GM21786 (cell line): ENCODE measurements at regions not wholly inside any gene's neighbourhood (a gene's known extent, or its start where the extent isn't known, plus 50 kb on each side); places are given as distances from the start of the nearest gene placed in this dataset.

Source experiments
- ATAC-seq: cut with Tn5 transposase; IDR thresholded peaks from one replicate; pipeline ENCODE4 v1.9.1; 2021; ENCODE audit not compliant: unreplicated experiment

- peak; percentile 49 for ATAC-seq
Measured at GRCh38 chr6:138004430-138005287, 102.6 kb downstream of the PERP start.

DNA sequence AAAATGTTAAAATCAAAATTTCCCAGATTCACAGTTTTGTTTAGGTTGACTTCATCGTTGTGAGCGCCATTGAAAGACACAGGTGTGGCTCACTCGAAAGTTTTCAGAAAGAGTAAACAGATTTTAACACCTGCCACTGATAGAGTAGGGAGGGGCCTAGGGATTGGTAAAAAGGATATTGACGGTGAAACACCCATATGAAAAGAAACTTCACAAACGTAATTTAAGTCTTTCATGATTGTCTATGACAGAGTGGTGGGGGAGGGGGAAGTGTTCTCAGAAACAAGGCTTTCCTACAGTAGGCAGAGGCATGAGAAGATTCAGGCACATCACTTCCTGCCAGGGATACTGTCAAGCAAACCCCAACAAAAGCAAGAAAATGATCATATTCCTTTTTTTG lies 101.4 kb downstream of the PERP start:
- no peak for ATAC-seq

GRCh38 chr6:138007014-138007472 lies 100.2 kb downstream of the PERP start:
- ATAC-seq = no peak

- ATAC-seq = no peak
Measured at GRCh38 chr6:138008791-138009190, 98.4 kb downstream of the PERP start.

- no peak for ATAC-seq
Measured at GRCh38 chr6:138011413-138011812, 95.8 kb downstream of the PERP start.

DNA sequence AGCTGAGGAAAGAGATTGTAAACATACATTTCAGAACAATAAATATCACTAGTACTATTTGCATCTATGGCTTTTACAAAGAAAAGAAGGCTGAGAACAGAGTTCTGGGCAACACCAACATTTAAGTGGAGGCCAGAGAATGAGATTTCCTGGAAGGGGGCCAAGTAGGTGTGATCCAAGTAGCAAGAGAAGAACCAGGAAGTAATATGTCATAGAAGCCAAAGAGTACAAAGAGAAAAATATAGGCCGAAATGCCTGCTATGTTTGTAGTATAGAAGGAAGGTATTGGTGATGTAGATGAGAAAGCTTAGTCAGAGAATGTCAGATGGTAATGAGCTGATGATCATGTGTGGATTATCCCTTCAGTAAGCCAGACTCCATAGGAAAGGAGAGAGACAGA lies 94.5 kb downstream of the PERP start:
- no peak for ATAC-seq

DNA sequence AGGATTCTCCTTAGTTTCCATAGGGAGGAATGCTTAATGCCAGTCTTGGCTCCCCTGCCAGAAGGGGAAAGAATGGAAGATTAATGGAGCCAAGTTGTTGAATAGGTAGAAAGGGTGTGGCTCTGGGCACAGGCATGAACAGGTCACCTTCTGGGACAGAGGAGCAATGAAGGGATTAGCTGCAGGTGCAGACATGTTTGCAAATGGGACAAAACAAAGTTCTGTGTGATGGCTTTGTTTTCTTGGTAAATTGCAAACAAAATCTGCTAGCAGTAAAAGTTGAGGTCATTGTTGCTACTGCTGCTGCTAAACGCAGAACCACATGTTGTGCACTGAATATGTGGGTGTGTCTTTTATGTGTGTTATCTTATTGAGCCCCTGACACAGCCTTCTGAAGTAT lies 93.3 kb downstream of the PERP start:
- no peak for ATAC-seq

DNA sequence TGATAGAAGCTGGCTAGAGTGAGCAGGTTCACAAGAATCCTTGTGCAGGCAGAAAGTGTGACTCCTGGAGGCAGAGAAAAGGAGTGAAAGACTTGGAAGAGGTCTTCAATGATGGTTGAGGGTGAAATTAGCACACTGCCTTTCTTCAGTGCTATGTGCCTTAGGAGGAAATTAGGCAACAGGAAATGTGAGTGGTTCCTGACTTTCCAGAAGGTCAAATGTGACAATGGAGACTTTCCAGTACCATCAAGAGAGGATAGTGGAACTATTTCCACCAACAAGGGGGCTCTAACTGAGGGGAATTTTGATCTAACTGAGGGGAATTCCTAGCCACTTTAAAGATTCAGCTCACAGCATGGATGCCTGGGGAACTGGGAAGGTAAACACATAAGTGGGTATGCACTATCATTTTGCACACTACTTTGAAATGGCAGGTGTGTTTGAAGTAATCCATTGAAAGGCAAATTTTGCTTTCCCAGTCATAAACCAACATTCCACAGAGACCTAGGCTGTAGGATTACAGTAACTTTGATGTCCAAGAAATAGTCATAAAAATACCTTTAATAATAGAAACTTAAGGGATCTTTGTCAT lies 90.0 kb downstream of the PERP start:
- ATAC-seq = no peak

DNA sequence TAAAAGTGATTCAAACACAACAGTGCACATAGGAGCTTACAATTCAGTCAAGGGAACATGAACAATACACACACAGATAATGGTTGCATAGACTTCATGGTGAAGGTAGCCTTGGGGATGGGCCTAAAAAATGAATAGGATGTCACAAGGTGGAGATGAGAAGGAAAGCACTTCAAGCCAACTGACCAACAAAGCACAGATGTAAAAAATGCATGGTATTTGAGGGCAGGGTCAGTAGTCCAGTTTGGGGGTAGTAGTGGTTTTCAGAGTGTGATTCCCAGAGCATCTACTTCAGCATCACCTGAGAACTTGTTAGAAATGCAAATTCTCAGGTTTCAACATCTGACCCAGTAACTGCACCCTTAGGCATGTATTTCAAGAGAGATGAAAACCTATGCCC lies 88.9 kb downstream of the PERP start:
- no peak for ATAC-seq

- ATAC-seq = no peak
Measured at GRCh38 chr6:138025528-138025978, 81.7 kb downstream of the PERP start.

GRCh38 chr6:138026342-138026741 lies 80.9 kb downstream of the PERP start:
- no peak for ATAC-seq

- ATAC-seq = no peak
Measured at GRCh38 chr6:138028893-138029292, 78.3 kb downstream of the PERP start.

- ATAC-seq = no peak
Measured at GRCh38 chr6:138030872-138031271, 76.3 kb downstream of the PERP start.

- ATAC-seq = no peak
Measured at GRCh38 chr6:138031417-138031816, 75.8 kb downstream of the PERP start.

- no peak for ATAC-seq
Measured at GRCh38 chr6:138031850-138032249, 75.4 kb downstream of the PERP start.

DNA sequence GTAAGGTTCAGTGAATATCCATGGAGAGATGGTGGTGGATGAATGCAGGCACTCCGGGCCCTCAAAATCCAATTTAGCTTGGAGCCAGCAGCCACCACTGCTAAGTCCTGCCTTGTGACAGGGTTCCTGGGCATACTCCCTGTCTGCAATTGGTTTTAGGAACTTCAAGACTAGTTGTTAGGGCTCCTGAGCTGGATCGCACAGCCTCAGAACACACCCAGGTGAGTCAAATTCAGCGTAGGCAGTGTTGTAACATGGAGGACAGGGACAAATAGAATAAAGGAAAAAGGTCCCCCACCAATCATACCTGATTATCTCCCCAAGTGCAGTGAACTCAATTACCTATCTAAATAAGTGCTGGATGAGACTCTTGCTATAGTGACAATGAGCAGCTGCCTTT lies 74.6 kb downstream of the PERP start:
- ATAC-seq = no peak

GRCh38 chr6:138034229-138034628 lies 73.0 kb downstream of the PERP start:
- ATAC-seq = no peak

GRCh38 chr6:138035070-138035469 lies 72.1 kb downstream of the PERP start:
- ATAC-seq = no peak

- no peak for ATAC-seq
Measured at GRCh38 chr6:138036111-138036510, 71.1 kb downstream of the PERP start.

DNA sequence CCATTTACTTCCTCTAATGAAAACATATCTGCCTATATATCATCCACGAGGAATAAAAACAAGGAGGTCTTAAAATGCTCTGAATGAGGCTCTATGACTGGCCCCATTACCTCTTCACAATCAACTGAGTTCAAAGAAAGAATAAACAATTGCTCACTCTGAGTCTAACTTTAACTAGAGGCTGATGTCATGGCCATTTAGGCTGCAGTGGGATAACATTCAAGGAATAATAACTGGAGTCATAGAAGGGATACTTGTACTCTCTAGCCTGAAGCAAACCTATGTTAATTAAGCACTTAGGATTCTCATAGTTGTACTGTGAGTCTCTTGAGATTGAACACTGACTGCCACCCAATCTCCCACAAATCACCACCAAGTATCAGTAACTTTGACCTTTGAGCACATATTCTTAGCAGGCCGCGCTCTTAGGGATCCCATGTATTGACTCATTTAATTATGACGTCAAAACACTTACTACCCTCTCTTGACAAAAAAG lies 70.2 kb downstream of the PERP start:
- no peak for ATAC-seq

DNA sequence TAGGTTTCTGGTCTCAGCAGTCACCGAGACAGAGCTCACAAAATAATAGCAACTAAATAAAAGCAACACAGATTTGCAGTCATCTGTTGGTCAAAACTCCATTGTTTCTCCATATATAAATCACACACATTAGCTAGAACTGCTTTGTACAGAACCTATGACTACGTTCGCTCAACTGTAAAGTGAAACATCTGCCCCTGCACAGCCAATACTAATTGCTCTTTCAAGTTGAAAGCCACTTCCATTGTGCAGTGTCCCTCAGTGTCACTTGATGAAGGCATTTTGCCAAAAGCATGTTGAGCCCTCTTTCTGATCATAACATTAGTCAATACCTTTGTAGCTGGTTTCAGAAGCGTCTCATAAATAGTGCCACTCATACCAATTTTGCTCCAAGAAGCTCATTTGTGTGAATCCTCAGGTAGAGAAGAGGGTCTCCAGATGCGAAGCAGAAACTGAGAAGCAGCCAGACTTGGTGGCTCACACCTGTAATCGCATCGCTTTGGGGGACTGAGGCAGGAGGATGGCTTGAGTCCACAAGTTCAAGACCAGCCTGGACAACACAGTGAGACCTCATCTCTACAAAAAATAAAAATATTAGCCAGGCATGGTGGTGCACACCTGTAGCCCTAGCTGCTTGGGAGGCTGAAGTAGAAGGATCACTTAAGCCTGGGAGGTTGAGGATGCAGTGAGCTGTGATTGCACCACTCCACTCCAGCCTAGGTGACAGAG lies 68.9 kb downstream of the PERP start:
- ATAC-seq = no peak
